HG02970 (cell line): ENCODE measurements at regions not wholly inside any gene's neighbourhood (a gene's known extent, or its start where the extent isn't known, plus 50 kb on each side); places are given as distances from the start of the nearest gene placed in this dataset.

ENCODE experiments used
- ATAC-seq: cut with Tn5 transposase; IDR thresholded peaks from one replicate; pipeline ENCODE4 v1.9.1; 2021; ENCODE audit warnings: mild to moderate bottlenecking, moderate library complexity, moderate number of reproducible peaks; ENCODE audit not compliant: unreplicated experiment, low FRiP score

DNA sequence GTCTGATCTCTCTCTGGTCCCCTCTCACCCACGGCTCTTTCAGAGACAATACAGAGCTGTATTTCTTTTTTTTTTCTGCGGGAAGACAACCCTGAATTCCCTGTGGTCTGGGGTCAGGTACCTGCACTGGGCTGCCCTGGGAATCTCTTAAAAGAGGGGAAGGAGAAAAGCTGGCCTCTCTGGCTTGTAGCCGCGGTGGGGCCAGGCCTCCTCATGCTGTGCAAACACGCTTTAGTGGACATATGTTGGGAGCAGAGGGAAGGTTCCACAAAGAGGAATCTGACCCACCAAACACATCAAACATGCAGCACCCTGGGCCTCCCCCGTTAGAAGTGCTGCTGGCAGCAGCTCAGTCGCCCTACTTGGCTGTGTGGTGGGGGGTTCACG lies 143.7 kb upstream of the ZFHX3 start:
- ATAC-seq, result no peak

DNA sequence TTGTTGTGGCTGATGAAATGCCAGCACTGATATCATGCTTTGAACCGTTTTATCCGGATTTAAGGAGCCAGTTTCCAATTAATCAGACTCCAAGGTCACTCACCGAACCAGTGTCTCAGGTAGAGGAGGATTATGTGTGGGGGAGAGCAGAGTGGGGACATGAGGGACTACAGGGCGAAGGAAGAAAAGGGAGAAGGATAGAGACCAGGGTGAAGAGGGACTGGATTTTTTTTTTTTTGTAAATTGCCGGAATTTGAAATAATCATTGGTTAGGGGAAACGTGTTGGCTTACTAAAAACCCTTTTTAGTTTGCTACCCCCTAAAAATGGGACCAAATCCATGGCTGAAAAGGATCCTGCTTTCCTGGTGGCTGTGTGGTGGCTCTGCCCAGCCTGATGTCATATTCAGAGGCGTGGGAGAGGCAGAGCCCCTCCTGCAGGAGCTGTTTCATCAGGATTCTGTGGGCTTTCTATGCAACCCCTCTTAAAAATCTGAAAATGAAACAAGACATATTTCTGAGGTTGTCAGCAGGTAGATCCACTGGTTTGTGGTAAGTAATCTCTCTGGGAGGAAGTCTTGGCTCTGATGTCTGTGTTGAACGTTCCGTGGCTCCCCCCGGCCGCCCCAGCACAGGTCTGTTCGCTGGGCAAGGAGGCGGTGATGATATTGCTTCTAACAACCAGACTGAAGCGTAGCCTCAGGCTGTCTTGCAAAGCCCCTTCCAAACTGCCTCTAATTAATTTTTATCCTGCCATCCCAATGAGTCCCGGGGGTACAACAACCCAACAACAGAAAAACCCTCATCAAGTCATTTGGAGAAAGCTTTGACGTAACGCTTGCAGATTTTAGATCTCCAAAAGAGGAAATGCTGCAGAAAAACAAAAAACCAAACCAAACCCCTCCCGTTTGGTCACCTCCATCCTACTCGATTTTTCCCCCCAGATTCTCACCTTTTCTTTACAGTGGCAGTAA lies 143.0 kb upstream of the ZFHX3 start:
- ATAC-seq, result no peak

DNA sequence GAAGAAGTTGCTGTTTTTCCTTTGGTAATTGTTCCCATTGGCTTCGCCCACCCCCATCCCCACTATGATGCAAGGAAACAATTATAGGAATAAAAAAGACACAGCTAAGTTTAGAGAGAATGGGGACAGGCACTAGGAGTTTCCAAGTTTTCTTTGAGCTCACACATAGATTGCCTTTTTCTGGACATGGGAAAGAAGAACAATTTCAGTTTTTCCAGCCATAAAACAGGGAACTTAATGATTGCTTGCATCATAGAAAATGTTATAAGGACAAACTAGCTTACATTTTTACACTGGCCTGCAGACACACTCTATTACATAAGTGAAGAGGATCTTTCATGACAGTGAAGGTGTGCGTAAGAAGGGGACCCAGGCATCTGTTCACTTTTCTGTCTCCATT lies 142.3 kb upstream of the ZFHX3 start:
- no peak for ATAC-seq

DNA sequence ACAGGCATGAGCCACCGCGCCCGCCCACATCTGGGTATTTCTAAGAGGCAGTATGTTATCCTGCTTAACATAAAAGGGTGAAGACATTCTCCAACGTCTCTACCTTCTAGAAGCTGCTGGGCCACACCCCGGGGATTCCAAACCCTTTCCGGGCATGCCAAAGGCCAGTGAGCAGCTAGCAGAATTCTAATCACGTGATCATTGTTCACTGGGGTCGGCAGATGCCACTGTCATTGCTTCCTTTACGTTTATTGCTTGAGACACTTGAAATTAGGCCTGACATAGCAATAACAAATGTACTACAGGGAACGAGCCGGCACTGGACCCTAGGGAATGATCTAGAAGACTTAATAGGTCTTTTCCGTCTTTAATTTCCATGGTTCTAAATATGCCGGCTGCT lies 141.2 kb upstream of the ZFHX3 start:
- no peak for ATAC-seq

DNA sequence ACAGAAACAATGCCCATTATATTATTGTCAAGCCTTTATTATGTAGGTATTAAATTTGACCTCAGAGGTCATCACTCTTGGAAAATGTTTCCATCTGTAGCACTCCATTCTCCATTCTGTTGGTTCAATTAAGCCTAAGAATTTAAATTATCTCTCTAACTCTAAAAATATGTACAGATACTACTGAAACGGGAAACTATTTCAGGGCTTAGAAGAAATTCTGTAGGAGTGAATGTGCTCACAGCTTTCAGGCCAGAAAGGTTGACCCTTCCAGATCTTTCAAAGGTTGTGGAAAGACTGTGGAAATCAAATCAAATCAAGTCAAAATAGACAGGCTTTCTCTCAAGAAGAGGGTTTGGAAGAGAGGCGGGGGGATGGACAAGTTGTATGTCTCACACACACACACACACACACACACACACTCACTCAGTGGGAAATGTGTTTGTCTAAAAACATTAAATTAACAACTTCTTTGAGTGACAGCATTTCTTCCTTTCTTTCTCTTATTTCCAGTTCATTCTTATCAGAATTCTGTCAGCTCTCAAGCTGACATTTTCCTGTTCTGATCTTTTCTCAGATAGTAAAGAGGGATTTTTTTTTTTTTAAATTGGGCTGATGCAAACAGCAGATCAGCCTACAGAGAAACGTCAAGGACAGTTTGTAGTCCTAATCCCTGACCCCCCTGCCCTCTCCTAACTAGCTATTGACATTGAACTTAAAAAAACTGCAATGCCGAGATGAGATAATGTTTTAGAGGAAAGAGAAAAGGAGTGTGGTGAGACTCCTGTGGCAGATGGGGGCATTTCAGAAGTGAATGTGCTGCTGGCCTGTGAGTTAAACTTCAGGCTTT lies 139.0 kb upstream of the ZFHX3 start:
- ATAC-seq, result no peak

DNA sequence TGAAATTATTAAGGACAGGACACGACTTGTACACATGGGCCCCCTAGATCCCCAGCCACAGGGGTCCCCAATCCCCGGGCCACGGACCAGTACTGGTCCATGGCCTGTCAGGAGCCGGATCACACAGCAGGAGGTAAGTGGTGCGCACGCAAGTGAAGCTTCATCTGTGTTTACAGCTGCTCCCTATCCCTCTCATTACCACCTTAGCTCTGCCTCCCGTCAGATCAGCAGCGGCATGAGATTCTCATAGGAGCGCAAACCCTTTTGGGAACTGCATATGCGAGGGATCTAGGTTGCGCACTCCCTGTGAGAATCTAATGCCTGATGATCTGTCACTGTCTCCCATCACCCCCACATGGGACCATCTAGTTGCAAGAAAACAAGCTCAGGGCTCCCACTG lies 137.8 kb upstream of the ZFHX3 start:
- no peak for ATAC-seq

DNA sequence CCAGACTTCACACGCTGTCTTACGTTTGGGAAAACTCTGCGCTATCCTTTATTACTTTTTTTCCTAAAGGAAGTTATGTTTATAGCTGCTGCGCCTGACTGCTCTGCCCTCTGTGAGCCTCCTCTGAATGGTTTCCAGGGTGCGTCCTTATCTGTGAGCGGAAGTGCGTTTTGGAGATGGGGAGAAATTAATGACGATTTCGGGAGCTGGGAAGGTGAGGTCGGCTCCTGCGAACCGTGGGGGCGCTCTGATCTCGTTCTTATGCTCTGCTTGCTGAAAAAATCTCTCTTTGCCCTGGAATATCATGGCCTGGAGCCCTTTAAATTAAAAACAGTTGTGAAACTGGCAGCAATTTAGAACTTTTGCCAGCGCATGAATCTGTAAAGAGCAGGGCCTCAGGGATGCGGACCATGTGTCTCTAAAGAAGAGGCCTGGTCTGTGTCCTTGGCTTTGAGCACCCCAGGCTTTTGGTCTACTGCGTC lies 135.7 kb upstream of the ZFHX3 start:
- no peak for ATAC-seq

DNA sequence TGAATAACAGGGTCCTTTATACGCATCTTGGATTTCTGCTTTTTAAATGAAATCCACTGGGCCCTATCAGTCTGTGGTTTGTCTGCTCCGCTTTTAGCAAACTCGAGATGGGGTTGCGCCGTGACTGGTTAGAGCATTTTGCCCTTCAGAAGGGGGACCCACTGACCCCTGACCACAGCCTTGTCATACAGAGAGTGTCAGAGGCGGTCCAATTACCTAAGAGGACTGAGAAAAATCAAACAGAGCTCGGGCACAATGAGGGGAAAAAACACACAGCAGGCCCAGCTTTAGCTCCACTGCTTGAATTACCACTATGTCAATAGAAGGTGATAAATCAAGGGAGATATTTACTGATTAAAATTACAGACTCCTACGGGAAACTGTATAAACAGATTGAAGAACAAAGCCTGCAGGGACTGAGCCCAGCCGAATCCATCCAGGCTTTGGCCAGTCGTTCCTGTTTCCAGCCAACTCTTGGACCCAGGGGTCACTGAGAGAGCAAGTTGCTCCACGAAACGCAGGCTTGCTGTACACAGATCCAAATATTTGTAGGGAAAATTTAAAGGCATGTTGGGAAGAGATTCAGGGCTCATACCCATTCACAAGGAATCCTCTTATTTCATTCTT lies 131.9 kb upstream of the ZFHX3 start:
- ATAC-seq, result no peak

DNA sequence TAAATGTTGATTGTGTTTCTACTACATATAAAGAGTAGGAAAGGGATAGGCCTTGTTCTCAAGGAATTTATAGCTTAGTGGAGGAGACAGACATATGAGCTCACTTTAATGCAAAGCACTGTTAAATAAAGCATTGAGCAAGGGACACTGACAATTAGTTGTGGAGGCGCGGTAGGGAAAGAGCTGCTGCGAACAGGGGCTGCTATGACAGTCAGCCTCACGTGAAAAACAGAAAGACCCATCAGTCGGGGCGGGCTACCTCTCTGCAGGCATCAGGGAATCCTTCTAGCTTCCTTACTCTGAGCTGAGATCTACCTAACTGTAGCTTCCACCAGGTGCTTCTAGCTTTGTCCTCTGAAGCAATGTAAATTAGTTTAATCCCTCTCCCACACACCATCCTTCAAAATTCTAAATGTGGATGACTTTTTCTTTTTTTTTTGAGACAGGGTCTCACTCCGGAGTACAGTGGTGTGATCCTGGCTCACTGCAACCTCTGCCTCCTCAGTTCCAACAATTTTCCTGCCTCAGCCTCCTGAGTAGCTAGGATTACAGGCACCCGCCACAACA lies 129.9 kb upstream of the ZFHX3 start:
- no peak for ATAC-seq

DNA sequence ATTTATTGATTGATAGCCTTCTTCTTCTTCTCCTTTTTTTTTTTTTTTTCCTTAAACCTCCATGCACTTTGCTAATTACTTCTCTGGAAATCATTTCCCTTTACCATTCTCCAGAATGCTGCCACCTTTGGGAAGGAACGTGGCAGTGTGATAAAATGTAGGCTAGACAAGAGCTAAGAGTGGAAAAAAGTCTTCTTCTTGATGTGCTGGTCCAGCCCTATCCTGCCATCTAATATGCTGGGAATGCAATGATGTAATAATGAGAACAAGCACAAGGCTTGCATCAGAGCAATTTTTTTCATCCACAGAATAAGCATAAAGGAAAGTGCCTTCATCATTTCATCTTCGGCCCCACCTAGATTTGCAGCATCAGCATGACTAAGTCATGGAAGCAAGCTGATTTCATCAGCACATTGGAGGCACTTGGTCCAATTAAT lies 128.7 kb upstream of the ZFHX3 start:
- no peak for ATAC-seq

DNA sequence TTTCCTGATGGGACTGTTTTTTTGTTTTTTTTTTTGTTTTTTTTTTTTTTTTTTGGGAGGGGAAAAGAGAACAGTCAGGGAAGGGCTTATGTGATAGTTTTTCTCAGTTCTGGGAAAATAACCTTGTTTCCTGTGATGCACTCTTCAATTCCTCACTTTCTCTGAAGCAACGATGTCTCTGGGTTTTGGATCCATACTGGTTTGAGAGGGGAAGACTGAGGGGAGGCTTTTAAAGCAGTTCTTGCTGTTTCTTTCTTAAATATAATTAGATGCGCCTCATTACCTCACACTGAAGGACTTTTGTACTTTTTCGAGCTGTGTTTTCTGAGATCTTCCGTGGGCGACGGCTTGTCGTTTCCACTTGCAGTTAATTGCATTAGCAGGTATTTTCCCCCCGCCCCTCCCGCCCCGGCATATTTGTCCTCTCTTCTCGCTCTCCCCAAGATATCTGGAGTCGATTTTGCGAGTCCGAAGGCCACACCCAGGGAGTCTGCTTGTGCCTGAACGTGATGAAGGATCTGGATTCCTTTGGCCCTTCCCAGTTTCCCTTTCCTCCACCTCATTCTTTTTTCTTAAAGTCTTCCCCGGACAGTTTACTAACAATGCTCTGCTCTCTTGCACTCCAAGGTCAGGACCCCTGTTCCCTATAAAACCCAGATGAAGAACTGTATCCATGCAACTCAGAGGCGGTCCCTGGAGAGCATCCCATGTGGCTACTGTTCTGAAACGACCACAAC lies 125.2 kb upstream of the ZFHX3 start:
- no peak for ATAC-seq

DNA sequence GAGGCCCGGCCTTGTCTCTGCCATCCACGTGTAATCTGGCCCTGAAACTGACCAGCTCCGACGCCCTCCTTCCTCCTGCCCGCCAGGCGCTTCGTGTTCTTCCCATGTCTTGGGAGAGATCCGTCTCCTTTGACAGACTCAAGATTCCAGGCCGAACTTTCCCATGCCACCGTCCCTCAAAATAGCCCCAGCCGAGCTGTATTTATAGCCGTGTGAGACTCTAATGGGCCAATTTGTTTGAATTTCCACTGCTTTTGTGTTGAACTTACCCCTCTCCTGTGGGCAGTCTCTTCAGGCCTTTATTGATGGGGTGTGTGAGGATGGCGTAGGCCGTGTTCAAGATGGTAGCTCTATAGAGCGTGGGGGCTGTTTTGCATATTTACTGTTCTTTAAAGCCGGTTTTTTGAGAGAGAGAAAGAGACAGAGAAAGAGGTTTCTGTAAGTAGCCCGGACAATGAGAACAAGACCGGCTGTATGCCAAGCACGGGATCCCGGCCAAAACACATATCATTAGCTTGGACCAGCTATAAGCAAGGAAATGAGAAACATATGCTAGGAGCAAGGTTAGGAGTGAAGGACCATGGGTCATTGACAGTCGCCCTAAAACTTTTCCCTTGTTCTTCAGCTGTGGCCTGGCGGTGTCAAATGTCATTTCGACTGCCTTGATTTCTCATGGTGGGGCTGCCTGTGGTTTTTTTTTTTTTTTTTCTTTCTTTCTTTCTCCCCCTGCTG lies 124.5 kb upstream of the ZFHX3 start:
- ATAC-seq, result no peak

DNA sequence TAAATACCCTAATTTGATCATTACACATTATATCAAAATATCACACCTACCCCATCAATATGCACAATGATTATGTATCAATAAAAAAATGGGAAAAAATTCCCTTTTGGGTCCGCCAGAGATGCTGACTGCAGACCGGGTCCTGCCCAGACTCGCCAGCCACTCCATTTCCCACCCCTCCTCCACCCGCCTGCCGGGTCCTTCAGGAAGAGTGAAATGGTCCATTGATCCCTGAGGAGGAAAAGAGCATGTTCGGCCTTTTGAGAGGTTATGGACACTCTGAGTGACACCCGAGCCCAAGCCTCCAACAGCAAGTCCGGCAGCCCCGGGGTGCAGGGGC lies 123.9 kb upstream of the ZFHX3 start:
- no peak for ATAC-seq

DNA sequence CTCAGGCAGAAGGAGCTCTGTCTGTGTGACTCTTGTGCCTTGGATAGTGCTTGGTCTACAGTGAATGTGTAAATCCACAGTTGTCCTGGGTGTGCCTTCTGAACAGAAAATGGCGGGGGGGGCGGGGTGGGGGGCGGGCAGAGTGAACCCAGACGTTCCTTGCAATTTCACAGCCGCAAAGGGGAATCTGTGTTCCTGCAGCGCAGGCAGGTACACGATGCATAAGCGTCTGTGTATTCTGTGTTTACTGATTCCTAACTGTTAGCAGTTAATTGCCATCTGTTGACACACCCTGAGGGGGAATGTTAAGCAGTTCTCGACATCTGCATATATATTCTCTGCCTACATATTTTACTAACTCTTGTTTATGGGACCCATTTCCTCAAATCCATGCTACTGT lies 123.5 kb upstream of the ZFHX3 start:
- no peak for ATAC-seq

DNA sequence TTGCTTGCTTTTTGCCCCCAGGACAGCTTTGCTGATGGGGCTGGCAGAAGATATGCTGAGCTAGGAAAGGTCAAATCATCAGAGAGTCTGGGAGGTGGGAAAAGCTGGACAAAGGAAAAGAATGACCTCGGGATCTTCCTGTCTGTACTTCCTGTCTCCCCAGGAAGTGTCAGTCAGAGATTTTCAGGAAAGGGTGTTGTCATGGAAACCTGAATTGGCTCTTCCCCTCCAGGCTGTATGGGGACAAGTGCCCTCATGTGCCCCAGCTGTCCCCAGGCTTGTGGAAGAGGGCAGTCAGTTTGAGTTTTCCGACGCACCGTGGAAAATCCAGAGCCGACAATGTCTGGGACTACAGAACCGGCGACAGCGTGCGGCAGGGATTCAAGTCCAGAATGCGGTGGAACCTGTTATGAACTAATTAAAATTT lies 122.7 kb upstream of the ZFHX3 start:
- no peak for ATAC-seq

DNA sequence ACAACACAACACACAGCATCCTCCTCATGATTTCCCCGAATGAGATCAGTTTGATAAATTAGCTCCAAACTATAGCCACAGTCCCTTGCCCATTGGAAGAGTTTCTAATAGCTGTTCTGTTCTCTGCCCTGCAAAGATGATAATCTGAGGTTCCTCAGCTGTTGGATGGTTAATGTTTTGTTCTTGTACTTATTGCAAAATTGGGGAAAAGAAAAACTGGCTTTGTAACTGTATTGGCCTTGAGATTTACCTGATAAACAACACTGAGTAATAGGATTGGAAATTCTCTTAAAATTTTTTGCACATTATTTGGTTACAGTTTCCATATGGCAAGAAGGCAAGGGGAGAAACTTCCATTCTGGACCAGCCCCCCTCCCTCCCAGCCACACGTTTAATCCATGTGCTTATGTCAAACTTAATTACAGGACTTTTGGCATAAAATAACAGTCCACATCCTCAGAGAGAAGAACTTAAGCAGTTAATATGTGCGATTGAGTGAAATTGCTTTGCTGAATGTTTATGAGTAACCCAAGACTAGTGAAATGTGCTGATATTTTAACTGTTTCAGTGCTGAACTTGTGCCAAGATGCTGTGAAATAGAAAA lies 119.1 kb upstream of the ZFHX3 start:
- ATAC-seq, result no peak

DNA sequence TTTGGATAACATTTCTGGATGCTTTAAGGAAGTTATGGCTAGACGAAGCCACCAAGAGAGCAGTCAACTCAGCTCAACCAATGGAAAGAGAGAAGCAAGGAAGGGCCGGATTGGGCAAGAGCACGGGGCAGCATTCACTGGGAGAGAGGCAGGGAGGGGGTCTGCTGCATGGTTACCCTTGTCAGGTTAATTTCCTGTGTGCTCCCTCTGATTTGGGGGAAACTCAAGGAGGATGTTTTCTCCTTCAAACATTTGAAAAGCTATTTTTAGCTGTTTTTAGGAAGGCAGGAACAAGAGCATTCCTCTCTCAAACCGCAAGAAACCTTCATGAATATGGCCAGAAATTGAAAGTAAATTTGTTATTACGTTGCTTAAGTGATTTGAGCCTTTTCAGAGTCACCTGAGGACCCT lies 118.5 kb upstream of the ZFHX3 start:
- ATAC-seq, result no peak

DNA sequence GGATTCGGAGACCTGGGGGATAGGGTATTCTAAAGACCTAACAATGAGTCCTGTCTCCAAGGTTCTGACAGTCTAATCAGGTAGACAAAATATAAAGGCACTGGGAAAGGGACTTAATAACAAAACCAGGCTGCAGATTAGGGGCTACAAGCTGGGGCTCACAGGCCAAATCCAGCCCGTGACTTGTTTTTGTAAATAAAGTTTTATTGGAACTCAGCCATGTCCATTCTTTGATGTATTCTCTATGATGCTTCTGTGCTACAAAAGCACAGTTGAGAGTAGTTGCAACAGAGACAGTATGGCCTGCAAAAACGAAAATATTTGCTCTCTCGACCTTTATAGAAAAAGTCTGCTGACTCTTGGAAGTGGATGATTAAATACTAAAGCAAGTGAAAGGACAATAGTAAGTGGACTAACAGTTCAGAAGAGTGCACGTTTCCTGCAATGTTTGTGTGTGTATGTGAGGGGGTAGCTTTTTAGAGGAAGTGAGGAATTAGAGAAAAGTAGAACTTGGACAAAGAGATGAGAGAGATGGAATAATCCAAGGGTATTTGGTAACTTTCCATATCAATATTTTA lies 115.4 kb upstream of the ZFHX3 start:
- ATAC-seq, result no peak

DNA sequence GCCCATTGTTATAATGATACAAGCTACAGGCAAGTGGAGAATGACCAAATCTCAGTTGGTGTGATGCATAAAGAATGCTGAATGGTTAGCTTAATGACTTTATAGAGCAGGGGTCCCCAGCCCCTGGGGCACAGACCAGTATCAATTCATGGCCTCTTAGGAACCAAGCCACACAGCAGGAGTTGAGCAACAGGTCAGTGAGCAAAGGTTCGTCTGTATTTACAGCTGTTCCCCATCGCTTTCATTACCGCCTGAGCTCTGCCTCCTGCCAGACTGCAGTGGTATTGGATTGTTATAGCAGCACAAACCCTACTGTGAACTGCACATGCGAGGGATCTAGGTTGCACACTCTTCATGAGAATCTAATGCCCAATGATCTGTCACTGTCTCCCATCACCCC lies 114.0 kb upstream of the ZFHX3 start:
- ATAC-seq, result no peak
